Trophoblast cell (in vitro differentiated cells and primary cell): ENCODE measurements at regions not wholly inside any gene's neighbourhood (a gene's known extent, or its start where the extent isn't known, plus 50 kb on each side); places are given as distances from the start of the nearest gene placed in this dataset.

Source experiments
- DNase-seq, 2 donors: peaks; one replicate each; pipeline ENCODE4 v3.0.0-alpha.2; 2016
- H2AFZ ChIP-seq: 2 replicates; pipeline ENCODE4 v1.6.1; 2013; ENCODE audit warnings: low read length, moderate library complexity, mild to moderate bottlenecking; ENCODE audit not compliant: insufficient read depth, poor library complexity
- H2AK5ac ChIP-seq: 2 replicates; pipeline ENCODE4 v1.6.1; 2013; ENCODE audit warnings: mild to moderate bottlenecking, low read length
- H2BK120ac ChIP-seq: 2 replicates; pipeline ENCODE4 v1.6.1; 2013; ENCODE audit warnings: low read length, mild to moderate bottlenecking, moderate library complexity; ENCODE audit not compliant: insufficient read depth, poor library complexity
- H2BK12ac ChIP-seq: 2 replicates; pipeline ENCODE4 v1.6.1; 2013; ENCODE audit warnings: mild to moderate bottlenecking, low read length, moderate library complexity
- H2BK5ac ChIP-seq: 2 replicates; pipeline ENCODE4 v1.6.1; 2013; ENCODE audit warnings: low read length, low read depth, moderate library complexity, mild to moderate bottlenecking; ENCODE audit not compliant: poor library complexity
- H3K14ac ChIP-seq: 2 replicates; pipeline ENCODE4 v1.6.1; 2013; ENCODE audit warnings: mild to moderate bottlenecking, low read length
- H3K18ac ChIP-seq: 2 replicates; pipeline ENCODE4 v1.6.1; 2013; ENCODE audit warnings: mild to moderate bottlenecking, low read length
- H3K23ac ChIP-seq: 2 replicates; pipeline ENCODE4 v1.6.1; 2013; ENCODE audit warnings: low read length
- H3K27ac ChIP-seq: 2 replicates; pipeline ENCODE4 v1.5.1; 2013; ENCODE audit warnings: low read depth, mild to moderate bottlenecking, inconsistent platforms, low read length, moderate library complexity
- H3K27me3 ChIP-seq: 2 replicates; pipeline ENCODE4 v1.6.1; 2013; ENCODE audit warnings: inconsistent platforms, mild to moderate bottlenecking, low read length, moderate library complexity; ENCODE audit not compliant: insufficient read depth
- H3K36me3 ChIP-seq, 2 experiments: 1 replicate in 1 of 2; 2 replicates in 1 of 2; pipeline ENCODE4 v1.6.1; 2013; ENCODE audit warnings: low read length in 2 of 2, mild to moderate bottlenecking in 2 of 2, moderate library complexity in 1 of 2; ENCODE audit not compliant: insufficient read depth in 2 of 2, control insufficient read depth in 1 of 2
- H3K4ac ChIP-seq: 2 replicates; pipeline ENCODE4 v1.6.1; 2013; ENCODE audit warnings: low read depth, mild to moderate bottlenecking, low read length, moderate library complexity
- H3K4me1 ChIP-seq, 2 experiments: 1 replicate in 1 of 2; 2 replicates in 1 of 2; pipeline ENCODE4 v1.6.1; 2013; ENCODE audit warnings: low read length in 2 of 2, mild to moderate bottlenecking in 2 of 2, moderate library complexity in 1 of 2; ENCODE audit not compliant: insufficient read depth in 2 of 2, control insufficient read depth in 1 of 2
- H3K4me2 ChIP-seq: 2 replicates; pipeline ENCODE4 v1.6.1; 2013; ENCODE audit warnings: inconsistent platforms, mild to moderate bottlenecking, low read length, moderate library complexity
- H3K4me3 ChIP-seq: 2 replicates; pipeline ENCODE4 v1.5.1; 2013; ENCODE audit warnings: mild to moderate bottlenecking, low read depth, low read length, inconsistent platforms
- H3K79me1 ChIP-seq: one replicate; pipeline ENCODE4 v1.6.1; 2013; ENCODE audit warnings: low read length
- H3K79me2 ChIP-seq: 2 replicates; pipeline ENCODE4 v1.6.1; 2013; ENCODE audit warnings: low read length, mild to moderate bottlenecking; ENCODE audit not compliant: control insufficient read depth, insufficient read depth, poor library complexity
- H3K9ac ChIP-seq: 2 replicates; pipeline ENCODE4 v1.6.1; 2013; ENCODE audit warnings: mild to moderate bottlenecking, low read length
- H3K9me3 ChIP-seq: 2 replicates; pipeline ENCODE4 v1.6.1; 2013; ENCODE audit warnings: low read depth, mild to moderate bottlenecking, control low read depth, inconsistent platforms, low read length; ENCODE audit not compliant: insufficient read depth
- H4K12ac ChIP-seq: 2 replicates; pipeline ENCODE4 v1.6.1; 2013; ENCODE audit warnings: low read depth, mild to moderate bottlenecking, low read length, moderate library complexity
- H4K8ac ChIP-seq: 2 replicates; pipeline ENCODE4 v1.6.1; 2013; ENCODE audit warnings: low read depth, mild to moderate bottlenecking, low read length, moderate library complexity
- H4K91ac ChIP-seq: one replicate; pipeline ENCODE4 v1.6.1; 2013; ENCODE audit warnings: low read depth, mild to moderate bottlenecking, low read length, moderate library complexity
- WGBS: extraction: QIAGEN DNeasy Blood & Tissue Kit; methylation state at CpG from one replicate; pipeline ENCODE4 v1.1.7; 2013; ENCODE audit warnings: missing lambda C conversion rate; ENCODE audit not compliant: insufficient read length, insufficient coverage; ENCODE audit errors: extremely low coverage; 5-methylcytosine and 5-hydroxymethylcytosine counted together

DNA sequence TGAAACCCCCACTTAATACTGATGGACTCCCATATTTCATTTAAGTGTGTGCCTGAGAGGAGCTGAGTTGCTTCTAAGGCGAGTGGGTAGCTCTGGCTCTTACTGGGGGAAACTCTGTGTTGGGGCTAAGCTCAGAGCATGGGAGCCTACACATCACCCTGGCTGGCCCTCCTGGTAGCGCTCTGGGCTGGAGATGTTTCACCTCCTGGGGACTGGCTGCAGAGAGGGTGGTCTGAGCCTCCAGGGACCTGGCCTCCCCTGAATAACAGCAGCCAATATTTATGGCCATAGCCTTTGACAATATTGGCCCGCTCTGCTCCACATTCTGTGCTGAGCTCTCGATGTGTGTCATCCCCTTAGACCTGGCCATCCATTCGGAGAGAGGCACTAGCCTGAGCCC lies 316.5 kb downstream of the ZNF536 start:
- Histone ChIP-seq H3K79me1 (no peaks in the 10 kb centered on the region), H3K4me3 (no peak overlapping the region), H3K27ac (no peak overlapping the region), H2BK5ac (no peak overlapping the region), H4K8ac (no peak overlapping the region), H2AK5ac (no peak overlapping the region), H2BK120ac (no peak overlapping the region), H3K4ac (no peak overlapping the region), H3K9me3 (no peaks in the 10 kb centered on the region), H3K36me3 (no peaks in the 10 kb centered on the region), H2AFZ (no peak overlapping the region), H3K18ac (no peak overlapping the region), H3K79me2 (no peaks in the 10 kb centered on the region), H3K27me3 (no peaks in the 10 kb centered on the region), H3K23ac (no peak overlapping the region), H3K4me1 (no peaks in the 10 kb centered on the region), H2BK12ac (no peak overlapping the region), H3K9ac (no peak overlapping the region), H3K14ac (no peak overlapping the region), H4K91ac (no peak overlapping the region), H4K12ac (no peak overlapping the region), H3K4me2 (no peak overlapping the region)
- DNase-seq, result no peak
- WGBS, result no CpG with 5 or more reads among the region's 5 CpGs

DNA sequence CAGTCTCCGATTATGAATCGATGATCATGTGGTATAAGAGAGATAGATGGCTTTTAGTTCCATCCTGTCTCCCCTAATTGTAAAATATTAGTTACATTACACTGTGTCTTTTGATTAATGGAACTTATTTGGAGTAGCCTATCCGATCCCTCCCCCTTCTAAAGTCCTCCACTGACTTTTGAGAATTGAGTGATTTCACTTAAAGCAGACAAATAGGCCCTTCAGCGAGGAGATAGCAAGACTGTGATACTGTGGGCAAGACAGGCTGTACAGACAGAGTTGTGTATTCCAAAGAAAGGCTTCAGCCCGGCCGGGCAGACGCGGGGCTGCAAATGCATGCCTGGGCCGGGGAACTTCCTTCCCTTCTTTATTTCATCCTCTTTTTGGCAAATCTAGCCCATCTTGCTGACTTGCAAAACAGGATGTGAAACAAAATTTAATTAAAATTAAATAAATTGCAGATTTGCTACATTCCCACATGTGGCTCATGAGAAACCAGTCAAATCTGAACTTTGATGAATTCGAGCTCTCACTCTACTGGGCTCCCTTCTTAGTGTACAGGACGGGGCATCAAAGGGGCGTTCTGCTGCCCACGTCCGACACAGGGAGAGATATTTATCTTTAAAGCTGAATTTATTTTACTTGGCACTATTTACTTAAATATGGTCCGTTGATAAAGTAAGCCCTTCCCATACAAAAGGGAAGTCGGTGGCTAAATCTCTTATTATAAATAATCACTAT lies 314.8 kb downstream of the ZNF536 start:
- no peak for DNase-seq
- H3K36me3 ChIP-seq, result no peaks in the 10 kb centered on the region
- no peaks in the 10 kb centered on the region for H3K4me1 ChIP-seq

DNA sequence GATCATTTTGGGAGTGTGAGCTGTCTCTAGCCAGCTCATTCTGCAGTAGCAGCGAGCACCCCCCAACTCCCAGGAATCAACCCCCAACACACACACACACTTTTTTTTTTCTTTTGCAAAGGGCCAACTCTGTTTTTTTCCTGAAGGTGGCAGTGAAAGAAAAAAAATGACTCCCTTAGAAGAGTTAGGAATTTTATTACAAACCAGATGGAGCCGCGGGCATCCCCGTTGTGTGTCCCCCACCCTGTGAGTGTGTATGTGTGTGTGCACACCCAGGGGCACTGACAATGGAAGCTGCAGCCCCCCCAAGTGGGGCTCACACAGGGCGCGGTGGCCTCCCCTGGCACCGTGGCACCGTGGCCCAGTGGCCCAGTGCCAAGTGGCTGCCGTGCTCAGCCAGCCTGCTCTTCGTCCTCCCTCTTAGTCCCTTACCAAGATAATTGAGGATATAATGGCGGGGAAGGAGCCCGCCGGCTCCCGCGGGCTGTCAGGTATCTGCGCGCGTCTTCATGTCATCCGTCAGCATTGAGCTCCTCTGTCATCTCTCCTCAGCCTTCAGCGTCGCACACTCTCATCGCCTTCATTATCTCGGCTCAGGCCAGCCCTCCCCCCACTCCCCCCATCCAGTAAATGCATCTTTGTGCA lies 314.1 kb downstream of the ZNF536 start:
- Histone ChIP-seq H3K4me3 (no peak overlapping the region), H4K91ac (no peak overlapping the region), H3K36me3 (no peaks in the 10 kb centered on the region), H3K4me1 (no peaks in the 10 kb centered on the region), H3K18ac (no peak overlapping the region), H3K23ac (no peak overlapping the region), H4K12ac (no peak overlapping the region), H3K9me3 (no peaks in the 10 kb centered on the region), H3K9ac (no peak overlapping the region), H2AK5ac (no peak overlapping the region), H3K4ac (no peak overlapping the region), H3K4me2 (no peak overlapping the region), H2BK12ac (no peak overlapping the region), H3K27me3 (no peaks in the 10 kb centered on the region), H2BK120ac (no peak overlapping the region), H3K79me2 (no peaks in the 10 kb centered on the region), H2BK5ac (no peak overlapping the region), H3K27ac (no peak overlapping the region), H3K14ac (no peak overlapping the region), H4K8ac (no peak overlapping the region), H2AFZ (no peak overlapping the region), H3K79me1 (no peaks in the 10 kb centered on the region)
- no CpG with 5 or more reads among the region's 23 CpGs for WGBS
- no peak for DNase-seq

More for the DNA sequence above, 314.8 kb downstream of the ZNF536 start:
- no CpG with 5 or more reads among the region's 16 CpGs for WGBS
- Histone ChIP-seq H3K14ac (no peak overlapping the region), H3K4me3 (no peak overlapping the region), H3K27me3 (no peaks in the 10 kb centered on the region), H2BK5ac (no peak overlapping the region), H3K9ac (no peak overlapping the region), H4K12ac (no peak overlapping the region), H3K79me2 (no peaks in the 10 kb centered on the region), H3K79me1 (no peaks in the 10 kb centered on the region), H2AK5ac (no peak overlapping the region), H3K4me2 (no peak overlapping the region), H2AFZ (no peak overlapping the region), H4K8ac (no peak overlapping the region), H3K4ac (no peak overlapping the region), H3K9me3 (no peaks in the 10 kb centered on the region), H3K18ac (no peak overlapping the region), H4K91ac (no peak overlapping the region), H2BK120ac (no peak overlapping the region), H2BK12ac (no peak overlapping the region), H3K23ac (no peak overlapping the region), H3K27ac (no peak overlapping the region)

DNA sequence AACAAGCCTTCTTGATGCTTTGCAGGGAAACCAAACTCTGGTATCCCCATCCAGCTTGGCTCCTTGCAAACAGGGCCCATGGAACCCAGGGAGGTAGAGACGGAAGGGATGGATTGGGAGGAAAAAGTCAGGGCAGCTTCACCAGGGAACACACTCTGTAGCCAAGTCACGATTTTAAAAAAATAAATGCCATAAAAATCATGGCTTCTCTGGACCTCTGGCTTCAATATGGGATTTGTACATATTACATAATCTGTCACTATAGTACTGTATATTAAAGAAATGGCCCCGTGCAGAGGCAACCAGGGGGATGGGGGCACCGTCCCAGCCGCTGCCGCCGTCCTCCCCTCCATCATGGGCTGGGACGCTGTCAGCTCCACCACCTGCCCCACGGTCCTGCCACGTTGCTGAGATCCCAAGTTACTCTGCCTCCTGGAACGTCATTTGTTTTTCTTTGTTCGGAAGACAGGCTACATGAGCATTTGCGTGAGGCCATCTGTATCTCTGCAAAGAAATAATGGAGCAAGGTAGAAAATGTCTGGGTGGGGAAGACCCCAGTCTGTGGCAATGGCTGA lies 313.3 kb downstream of the ZNF536 start:
- H2AK5ac ChIP-seq, result no peak overlapping the region

More for the DNA sequence above, 313.3 kb downstream of the ZNF536 start:
- no peak overlapping the region for H3K4ac ChIP-seq
- H4K12ac ChIP-seq, result no peak overlapping the region
- H3K27me3 ChIP-seq, result no peaks in the 10 kb centered on the region
- H3K79me2 ChIP-seq, result no peaks in the 10 kb centered on the region
- H3K79me1 ChIP-seq, result no peaks in the 10 kb centered on the region
- H3K14ac ChIP-seq, result no peak overlapping the region
- no CpG with 5 or more reads among the region's 13 CpGs for WGBS
- H3K4me3 ChIP-seq, result no peak overlapping the region
- H3K4me2 ChIP-seq, result no peak overlapping the region
- H3K18ac ChIP-seq, result no peak overlapping the region
- no peak overlapping the region for H2BK12ac ChIP-seq
- H2BK5ac ChIP-seq, result no peak overlapping the region
- no peak for DNase-seq
- no peaks in the 10 kb centered on the region for H3K9me3 ChIP-seq
- no peak overlapping the region for H3K9ac ChIP-seq
- no peak overlapping the region for H2AFZ ChIP-seq
- no peak overlapping the region for H2BK120ac ChIP-seq
- no peak overlapping the region for H4K8ac ChIP-seq
- no peaks in the 10 kb centered on the region for H3K36me3 ChIP-seq
- H3K4me1 ChIP-seq, result no peaks in the 10 kb centered on the region
- no peak overlapping the region for H3K23ac ChIP-seq
- H3K27ac ChIP-seq, result no peak overlapping the region
- H4K91ac ChIP-seq, result no peak overlapping the region
